ENCODE measurements at regions not wholly inside any gene's neighbourhood (a gene's known extent, or its start where the extent isn't known, plus 50 kb on each side); places are given as distances from the start of the nearest gene placed in this dataset.
A peak's percentile ranks its signal among the peaks of the same experiment; 100 is the strongest.
"Not testable (repeated sequence)": the region's sequence is repeated elsewhere in the genome, so short reads cannot be mapped to it uniquely, and the experiment has no call there.

- no peak for DNase-seq (ENCODE audit: low spot score)
Measured at GRCh38 chr14:101634850-101635748, 73.8 kb downstream of the DIO3 start.

- DNase-seq (ENCODE audit: low spot score): no peak
Measured at GRCh38 chr14:101635749-101636560, 74.7 kb downstream of the DIO3 start.

GRCh38 chr14:101639241-101639833, 78.0 kb downstream of the DIO3 start:
- DNase-seq (ENCODE audit: low spot score): no peak

- DNase-seq (ENCODE audit: low spot score): no peak
Measured at GRCh38 chr14:101643651-101644050, 82.4 kb downstream of the DIO3 start.

DNA sequence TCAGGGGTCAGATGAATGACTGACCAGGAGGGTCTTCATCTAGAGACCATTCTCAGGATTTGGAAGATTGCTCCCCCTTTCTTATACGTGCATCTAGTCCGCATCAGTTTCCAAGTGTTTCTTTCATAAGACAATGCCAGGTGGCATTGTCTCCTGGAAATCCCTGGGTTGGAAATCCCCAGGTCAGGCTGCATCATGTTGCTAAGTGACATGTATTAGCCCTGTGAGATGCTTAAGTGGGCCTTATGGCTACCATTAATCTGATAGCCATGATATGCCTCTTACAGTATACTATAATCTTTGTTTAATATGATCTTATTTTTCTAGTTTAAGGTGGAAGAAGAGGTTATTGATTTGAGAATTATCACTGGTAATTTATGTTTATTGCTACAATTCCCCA, 92.8 kb downstream of the DIO3 start:
- no peak for DNase-seq (ENCODE audit: low spot score)

DNA sequence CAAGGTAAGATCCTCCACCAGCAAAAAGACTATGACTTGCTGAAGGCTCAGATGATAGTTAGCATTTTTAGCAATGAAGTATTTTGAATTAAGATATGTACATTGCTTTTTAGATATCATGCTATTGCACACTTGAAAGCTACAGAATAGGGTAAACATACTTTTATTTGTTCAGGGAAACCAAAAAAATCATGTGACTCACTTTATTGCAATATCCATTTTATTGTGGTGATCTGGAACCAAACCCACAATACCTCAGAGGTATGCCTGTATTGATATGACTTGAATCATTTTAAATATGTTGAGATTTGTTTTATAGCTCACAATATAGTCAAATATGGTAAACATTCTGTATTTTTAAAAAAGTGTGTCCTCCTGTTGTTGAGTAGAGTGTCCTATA, 96.1 kb downstream of the DIO3 start:
- DNase-seq (ENCODE audit: low spot score): no peak

DNA sequence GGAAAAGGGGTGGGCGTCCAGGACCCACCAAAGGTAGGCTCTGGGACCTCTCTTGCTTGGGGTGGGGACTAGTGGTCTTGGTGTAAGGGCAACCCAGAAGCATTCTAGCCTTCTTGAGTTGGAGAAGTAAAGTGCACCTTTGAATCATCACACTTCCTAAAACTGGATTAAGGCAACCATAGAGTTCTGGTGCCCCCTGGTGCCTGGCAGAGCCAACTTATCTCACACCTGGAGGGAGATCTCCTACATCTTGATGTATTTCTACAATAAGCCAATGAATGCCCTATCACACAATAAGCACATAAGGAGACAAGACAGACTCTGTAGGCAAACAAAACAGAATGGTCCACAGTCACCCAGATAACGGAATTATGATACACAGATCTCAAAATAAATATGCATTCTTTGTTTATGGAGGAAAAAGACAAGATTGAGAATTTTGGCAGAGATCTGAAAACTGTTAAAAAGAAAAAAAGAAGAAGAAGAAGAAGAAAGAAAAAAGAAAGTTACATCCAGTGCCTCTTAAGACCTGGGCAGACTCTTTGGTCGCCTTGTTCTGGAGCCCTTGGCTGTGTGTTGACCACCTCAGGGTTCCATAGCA, 95.9 kb upstream of the PPP2R5C start:
- peak; percentile 55 for DNase-seq (ENCODE audit: low spot score)

DNA sequence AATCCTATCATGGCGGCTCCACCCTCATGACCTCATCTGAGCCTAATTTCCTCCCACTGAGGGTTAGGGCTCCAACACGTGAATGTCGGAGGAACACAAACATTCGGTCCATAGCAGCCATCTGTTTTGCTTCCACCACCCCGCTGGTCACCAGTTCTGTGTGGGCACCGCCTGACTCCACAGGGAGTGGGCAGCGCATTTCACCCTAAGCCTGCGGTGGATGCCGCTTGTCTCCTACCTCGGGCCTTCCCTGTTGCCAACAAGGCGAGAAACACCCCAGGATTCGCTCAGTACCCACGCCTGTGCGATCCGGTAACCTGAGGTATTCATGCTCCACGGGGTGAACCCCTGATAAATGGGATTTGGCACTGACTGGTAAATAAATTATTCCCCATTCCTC, 95.2 kb upstream of the PPP2R5C start:
- no peak for DNase-seq (ENCODE audit: low spot score)

- no peak for DNase-seq (ENCODE audit: low spot score)
Measured at GRCh38 chr14:101669629-101670028, 91.9 kb upstream of the PPP2R5C start.

GRCh38 chr14:101673873-101674272, 87.6 kb upstream of the PPP2R5C start:
- no peak for DNase-seq (ENCODE audit: low spot score)

DNA sequence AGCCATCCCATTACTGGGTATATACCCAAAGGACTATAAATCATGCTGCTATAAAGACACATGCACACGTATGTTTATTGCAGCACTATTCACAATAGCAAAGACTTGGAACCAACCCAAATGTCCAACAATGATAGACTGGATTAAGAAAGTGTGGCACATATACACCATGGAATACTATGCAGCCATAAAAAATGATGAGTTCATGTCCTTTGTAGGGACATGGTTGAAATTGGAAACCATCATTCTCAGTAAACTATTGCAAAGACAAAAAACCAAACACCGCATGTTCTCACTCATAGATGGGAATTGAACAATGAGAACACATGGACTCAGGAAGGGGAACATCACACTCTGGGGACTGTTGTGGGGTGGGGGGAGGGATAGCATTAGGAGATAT, 85.7 kb upstream of the PPP2R5C start:
- DNase-seq (ENCODE audit: low spot score): not testable (repeated sequence)

DNA sequence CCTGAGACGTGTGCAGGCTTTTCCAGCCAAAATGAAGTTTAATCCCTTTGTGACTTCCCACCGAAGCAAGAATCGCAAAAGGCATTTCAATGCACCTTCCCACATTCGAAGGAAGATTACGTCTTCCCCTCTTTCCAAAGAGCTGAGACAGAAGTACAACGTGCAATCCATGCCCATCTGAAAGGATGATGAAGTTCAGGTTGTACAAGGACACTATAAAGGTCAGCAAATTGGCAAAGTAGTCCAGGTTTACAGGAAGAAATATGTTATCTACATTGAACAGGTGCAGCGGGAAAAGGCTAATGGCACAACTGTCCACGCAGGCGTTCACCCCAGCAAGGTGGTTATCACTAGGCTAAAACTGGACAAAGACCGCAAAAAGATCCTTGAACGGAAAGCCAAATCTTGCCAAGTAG, 83.6 kb upstream of the PPP2R5C start:
- not testable (repeated sequence) for DNase-seq (ENCODE audit: low spot score)

- DNase-seq (ENCODE audit: low spot score): no peak
Measured at GRCh38 chr14:101681795-101682194, 79.7 kb upstream of the PPP2R5C start.

- DNase-seq (ENCODE audit: low spot score): no peak
Measured at GRCh38 chr14:101683365-101683764, 78.1 kb upstream of the PPP2R5C start.

- DNase-seq (ENCODE audit: low spot score): no peak
Measured at GRCh38 chr14:101687756-101688546, 73.6 kb upstream of the PPP2R5C start.

DNA sequence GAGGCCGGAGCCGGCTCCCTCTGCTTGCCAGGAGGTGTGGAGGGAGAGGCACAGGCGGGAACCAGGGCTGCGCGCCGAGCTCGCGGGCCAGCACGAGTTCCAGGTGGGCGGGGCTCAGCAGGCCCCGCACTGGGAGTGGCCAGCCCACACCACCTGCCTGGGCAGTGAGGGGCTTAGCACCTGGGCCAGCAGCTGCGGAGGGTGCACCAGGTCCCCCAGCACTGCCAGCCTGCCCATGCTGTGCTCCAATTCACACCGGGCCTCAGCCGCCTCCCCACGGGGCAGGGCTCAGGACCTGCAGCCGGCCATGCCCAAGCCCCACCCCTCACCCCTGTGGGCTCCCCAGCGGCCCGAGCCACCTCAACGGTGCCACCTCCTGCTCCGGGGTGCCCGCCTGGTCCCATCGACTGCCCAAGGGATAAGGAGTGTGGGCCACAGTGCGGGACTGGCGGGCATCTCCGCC, 72.4 kb upstream of the PPP2R5C start:
- DNase-seq (ENCODE audit: low spot score): no peak

GRCh38 chr14:101689966-101690365, 71.5 kb upstream of the PPP2R5C start:
- DNase-seq (ENCODE audit: low spot score): not testable (repeated sequence)

- no peak for DNase-seq (ENCODE audit: low spot score)
Measured at GRCh38 chr14:101695659-101696058, 65.8 kb upstream of the PPP2R5C start.

GRCh38 chr14:101704140-101704539, 57.4 kb upstream of the PPP2R5C start:
- DNase-seq (ENCODE audit: low spot score): no peak

- DNase-seq (ENCODE audit: low spot score): no peak
Measured at GRCh38 chr14:101705733-101706508, 55.6 kb upstream of the PPP2R5C start.
